GF-D8 (cell line): ENCODE measurements at regions not wholly inside any gene's neighbourhood (a gene's known extent, or its start where the extent isn't known, plus 50 kb on each side); places are given as distances from the start of the nearest gene placed in this dataset.

ENCODE experiments used
- DNase-seq: peaks from one replicate; lab custom pipeline; 2025; lab: John Stamatoyannopoulos, UW

GRCh38 chr1:219398815-219399396, 214.0 kb downstream of the ZC3H11B start:
- DNase-seq, result no peak

- DNase-seq, result no peak
Observed at GRCh38 chr1:219397511-219397910, 215.4 kb downstream of the ZC3H11B start.

- DNase-seq, result no peak
Observed at GRCh38 chr1:219391297-219391696, 217.6 kb downstream of the LYPLAL1 start.

- no peak for DNase-seq
Observed at GRCh38 chr1:219387211-219387610, 213.5 kb downstream of the LYPLAL1 start.

- DNase-seq, result no peak
Observed at GRCh38 chr1:219385787-219386427, 212.2 kb downstream of the LYPLAL1 start.

GRCh38 chr1:219383281-219383680, 209.6 kb downstream of the LYPLAL1 start:
- no peak for DNase-seq

GRCh38 chr1:219381396-219381795, 207.7 kb downstream of the LYPLAL1 start:
- DNase-seq, result no peak

GRCh38 chr1:219380463-219380862, 206.8 kb downstream of the LYPLAL1 start:
- no peak for DNase-seq

- no peak for DNase-seq
Observed at GRCh38 chr1:219379691-219380090, 206.0 kb downstream of the LYPLAL1 start.

- no peak for DNase-seq
Observed at GRCh38 chr1:219374636-219375035, 201.0 kb downstream of the LYPLAL1 start.

GRCh38 chr1:219374046-219374566, 200.4 kb downstream of the LYPLAL1 start:
- no peak for DNase-seq

- no peak for DNase-seq
Observed at GRCh38 chr1:219373616-219373935, 199.9 kb downstream of the LYPLAL1 start.

GRCh38 chr1:219372916-219373615, 199.4 kb downstream of the LYPLAL1 start:
- no peak for DNase-seq

GRCh38 chr1:219371471-219371870, 197.8 kb downstream of the LYPLAL1 start:
- no peak for DNase-seq

GRCh38 chr1:219367496-219367895, 193.8 kb downstream of the LYPLAL1 start:
- no peak for DNase-seq

- no peak for DNase-seq
Observed at GRCh38 chr1:219365451-219365850, 191.8 kb downstream of the LYPLAL1 start.

GRCh38 chr1:219362702-219363101, 189.0 kb downstream of the LYPLAL1 start:
- DNase-seq, result no peak

- no peak for DNase-seq
Observed at GRCh38 chr1:219359126-219359525, 185.4 kb downstream of the LYPLAL1 start.

GRCh38 chr1:219358080-219358479, 184.4 kb downstream of the LYPLAL1 start:
- no peak for DNase-seq

- DNase-seq, result no peak
Observed at GRCh38 chr1:219354962-219355361, 181.3 kb downstream of the LYPLAL1 start.

- no peak for DNase-seq
Observed at GRCh38 chr1:219352961-219353651, 179.4 kb downstream of the LYPLAL1 start.

GRCh38 chr1:219350172-219350931, 176.7 kb downstream of the LYPLAL1 start:
- DNase-seq, result no peak
